ENCODE measurements at regions not wholly inside any gene's neighbourhood (a gene's known extent, or its start where the extent isn't known, plus 50 kb on each side); places are given as distances from the start of the nearest gene placed in this dataset.

DNA sequence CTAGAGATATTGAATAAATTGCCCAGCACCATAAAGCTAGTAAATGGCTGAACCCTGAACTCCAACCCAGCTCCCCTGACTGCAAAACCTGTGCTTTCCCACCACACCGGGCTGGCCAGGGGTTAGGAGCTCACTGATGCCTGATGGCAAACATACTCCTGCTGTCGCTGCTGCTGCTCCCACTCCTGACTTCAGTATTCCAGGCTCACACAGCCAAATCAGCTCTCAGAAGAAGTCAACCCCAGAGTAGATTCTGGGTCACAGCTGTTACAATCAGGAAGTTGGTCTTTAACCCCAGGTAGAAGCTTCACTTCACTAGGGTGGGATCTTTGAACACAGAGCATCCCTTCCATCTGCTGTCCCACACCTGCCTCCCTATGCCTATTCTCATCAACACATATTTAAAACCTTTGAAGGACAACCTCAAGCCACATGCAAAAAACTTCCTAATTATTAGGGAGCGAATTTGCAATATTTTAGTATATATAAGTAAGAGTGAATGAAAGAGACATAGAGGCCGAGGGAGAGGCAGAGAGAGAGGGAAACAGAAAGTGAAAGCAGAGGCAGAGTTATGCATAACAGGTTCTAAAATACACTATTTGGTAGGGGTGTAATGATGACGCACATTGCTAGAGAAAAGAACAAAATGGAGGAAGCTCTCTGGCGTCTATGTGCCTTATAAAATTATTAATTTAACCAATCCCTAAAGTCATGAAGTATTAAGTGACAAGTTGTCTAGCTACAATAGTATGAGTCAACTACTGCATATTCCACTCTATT is 99.4 kb upstream of the SERP2 start:
- DNase-seq (ENCODE audit: low spot score) = peak; percentile 37

DNA sequence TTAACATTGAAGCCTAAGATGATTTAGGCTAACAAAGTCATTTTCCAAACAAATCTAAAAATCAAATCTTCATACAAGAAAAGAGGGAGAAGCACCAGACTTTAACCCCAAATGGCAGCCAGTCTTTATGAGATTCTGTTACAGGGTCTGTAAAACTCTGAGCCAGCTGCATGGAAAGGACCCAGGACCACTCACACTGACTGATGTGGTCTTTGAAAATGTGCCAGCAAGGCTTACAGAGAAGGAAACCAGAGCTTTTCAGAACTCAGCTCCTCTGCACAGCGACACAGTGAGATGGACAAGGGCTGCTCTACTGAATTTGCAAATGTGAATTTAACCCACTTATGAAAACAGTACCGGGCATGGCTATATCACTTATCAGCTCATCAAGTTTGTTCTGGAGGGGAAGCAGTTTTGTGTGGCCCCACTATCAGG is 98.8 kb upstream of the SERP2 start:
- peak; percentile 13 for DNase-seq (ENCODE audit: low spot score)

DNA sequence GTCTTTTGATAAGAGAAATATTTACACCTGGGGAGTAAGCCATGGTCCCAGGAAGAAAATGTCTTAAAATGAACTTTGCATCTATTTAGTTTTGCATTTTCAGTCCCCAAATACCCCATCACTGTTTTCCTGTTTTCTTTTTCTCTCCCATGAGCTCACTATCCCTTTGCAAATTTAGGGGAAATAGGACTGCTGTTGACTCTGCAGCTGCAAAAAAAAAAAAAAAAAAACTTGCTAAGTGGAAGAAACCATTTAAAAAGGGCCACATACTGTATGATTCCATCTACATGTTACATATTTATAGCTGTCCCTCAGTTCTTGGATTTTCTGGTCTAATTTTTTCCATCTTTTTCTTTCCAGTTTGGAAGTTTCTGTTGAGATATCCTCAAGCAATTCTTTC is 98.2 kb upstream of the SERP2 start:
- DNase-seq (ENCODE audit: low spot score) = no peak

DNA sequence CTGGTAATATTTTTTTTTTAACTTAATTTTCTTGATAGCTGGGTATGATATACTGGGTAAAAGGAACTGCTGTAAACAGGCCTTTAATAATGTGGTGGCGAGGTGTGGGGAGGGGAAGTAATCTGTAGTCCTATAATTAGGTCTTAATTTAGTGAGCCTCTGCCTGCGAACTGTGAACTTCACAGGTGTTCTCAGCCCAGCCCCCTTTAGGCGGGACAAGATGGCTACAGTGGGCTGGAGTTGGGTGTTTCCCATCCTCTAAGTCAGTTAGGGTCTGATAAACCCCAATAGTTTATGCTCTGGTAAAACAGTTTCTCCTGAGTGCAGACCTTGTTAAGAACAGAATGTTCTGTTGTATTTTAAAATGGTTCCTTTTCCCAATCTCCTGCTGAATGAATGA is 97.6 kb upstream of the SERP2 start:
- DNase-seq (ENCODE audit: low spot score) = no peak

DNA sequence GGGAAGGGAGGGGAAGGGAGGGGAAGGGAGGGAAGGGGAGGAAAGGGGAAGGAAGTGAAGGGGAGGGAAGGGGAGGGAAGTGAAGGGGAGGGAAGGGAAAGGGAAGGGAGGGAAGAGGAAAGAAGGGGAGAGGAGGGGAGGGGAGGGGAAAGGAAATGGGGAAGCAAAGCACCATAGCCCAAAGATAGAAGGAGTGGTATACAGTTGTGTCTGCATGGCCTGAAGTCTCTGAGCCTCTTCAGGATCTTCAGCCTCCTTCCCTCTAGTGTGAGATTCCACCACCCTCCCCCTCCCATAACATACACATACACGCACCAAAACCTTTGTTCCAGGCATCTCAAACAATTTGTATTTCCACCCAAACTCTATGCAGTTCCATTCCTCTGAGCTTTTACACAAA is 96.2 kb upstream of the SERP2 start:
- DNase-seq (ENCODE audit: low spot score) = no peak

DNA sequence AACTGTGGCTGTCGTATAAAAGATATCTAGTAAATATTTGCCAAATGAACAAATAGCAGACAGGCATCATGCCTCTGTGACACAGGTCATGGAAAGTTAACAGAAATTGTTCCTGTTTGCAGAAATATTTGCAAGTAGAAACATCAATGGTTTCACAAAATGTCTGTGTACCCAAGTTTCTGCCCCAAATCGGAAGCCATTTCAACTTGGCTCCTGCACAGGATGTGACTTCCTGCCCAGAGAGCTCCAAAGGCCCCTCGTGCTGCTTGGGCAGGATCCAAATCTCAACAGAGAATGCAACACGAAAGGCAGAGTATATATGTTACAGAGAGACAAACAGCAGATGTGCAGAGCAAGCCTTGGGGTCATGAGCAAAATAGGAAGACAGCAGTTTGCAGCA is 95.5 kb upstream of the SERP2 start:
- no peak for DNase-seq (ENCODE audit: low spot score)

DNA sequence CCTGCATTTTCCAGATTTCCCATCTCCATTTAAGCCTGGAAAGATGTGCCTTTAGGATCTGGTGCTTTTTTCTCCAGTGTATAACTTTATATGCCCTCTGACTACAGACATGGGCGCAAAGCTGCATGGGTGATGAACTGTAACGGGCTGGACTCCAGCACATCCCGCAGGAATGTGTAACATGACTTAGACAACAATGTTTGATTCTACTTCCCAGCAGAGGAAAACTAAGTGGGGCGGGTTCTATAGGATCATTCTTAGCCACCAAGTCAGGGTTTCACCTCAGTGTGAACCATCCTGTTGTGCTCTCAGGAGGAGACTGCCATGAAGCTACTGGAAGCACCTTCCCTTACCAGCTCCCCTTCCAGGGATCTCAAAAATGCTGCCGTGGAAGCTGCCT is 93.2 kb upstream of the SERP2 start:
- DNase-seq (ENCODE audit: low spot score) = no peak

DNA sequence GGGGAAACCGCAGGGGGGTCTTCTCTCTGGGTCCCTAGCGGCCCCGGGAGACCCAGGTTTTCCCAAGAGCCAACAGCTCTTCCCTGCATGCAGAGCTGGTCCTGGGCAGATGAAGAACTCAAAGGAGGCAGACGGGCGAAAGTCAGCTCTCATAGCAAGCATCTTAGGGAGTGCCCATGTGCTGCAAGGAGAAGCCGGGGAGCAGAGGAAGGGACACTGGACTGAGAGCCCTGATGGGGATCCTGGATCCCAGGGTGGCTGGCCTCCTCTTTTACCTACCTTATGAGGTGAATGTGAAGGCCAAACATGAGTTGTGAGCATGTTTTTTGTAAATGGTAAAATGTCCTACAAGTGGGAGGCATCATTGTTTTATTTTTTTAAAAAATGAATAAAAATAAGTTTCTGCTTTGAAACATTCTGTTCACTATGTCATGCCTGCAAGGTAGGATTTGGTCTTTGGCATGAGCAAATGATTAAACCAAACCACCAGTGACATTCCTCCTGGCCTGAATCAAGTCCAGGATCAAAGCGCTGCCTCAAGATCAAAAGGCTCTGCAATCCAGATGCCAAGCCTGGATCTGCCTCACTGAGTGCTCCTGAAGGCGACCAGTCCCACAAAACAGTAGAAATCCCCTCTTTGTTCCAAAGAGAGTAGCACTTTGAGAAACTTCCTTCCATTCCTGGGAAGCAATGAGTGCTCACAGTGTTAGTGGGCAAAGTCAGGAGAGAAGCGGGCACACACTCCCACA is 92.2 kb upstream of the SERP2 start:
- no peak for DNase-seq (ENCODE audit: low spot score)

DNA sequence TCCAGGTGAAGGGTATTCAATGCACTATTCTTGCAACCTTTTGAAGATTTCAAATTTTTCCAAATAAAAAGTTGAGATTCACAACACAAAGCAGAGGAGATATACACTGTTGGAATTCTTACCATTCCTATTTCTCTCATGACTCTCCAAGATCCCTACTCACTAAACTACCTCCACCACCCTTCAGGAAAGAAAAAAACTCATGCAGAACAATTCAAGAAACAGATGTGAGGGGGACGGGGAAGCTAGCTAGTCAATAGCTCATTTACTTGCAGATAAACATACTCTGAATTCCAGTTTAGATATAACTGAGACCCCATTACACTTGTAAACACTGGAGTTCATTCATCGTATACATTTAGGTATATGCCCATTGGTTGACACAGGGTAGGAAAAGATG is 90.0 kb upstream of the SERP2 start:
- DNase-seq (ENCODE audit: low spot score) = peak; percentile 15

DNA sequence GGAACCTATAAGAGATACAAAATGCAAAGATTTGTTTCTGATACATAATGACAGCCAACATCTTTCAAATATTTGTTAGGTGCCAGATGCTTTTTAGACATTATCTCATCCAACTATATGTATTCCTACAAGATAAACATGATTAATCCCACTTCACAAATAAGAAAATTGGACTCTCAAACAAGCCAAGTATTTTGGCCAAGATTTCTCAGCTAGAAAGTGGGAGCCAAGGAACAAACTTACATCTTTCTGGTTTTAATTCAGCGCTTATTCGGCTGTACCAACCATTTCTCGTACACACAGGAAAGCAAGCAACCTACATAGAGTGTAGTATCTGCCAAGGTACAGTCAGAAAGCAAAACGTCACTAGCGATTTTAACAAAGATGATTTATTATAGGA is 85.7 kb upstream of the SERP2 start:
- DNase-seq (ENCODE audit: low spot score) = no peak

DNA sequence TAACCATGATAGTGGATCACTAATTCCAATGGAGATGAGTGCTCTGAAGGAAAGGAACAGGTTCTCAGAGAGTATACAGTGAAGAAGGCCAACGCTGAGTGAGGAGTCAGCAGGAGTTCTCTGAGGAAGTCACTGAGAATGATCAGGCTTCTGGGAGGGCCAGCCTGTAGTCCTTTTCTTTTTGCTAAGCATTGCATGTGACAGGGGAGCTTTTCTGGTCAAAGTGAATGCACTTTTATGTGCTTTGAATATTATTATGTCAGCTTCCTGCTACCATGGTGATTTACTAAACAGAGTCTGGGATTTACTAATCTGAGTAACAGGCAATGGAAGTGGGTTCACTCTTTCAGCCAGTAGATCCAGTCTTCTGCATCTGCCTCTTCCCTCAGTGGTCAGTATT is 81.1 kb upstream of the SERP2 start:
- peak; percentile 29 for DNase-seq (ENCODE audit: low spot score)

DNA sequence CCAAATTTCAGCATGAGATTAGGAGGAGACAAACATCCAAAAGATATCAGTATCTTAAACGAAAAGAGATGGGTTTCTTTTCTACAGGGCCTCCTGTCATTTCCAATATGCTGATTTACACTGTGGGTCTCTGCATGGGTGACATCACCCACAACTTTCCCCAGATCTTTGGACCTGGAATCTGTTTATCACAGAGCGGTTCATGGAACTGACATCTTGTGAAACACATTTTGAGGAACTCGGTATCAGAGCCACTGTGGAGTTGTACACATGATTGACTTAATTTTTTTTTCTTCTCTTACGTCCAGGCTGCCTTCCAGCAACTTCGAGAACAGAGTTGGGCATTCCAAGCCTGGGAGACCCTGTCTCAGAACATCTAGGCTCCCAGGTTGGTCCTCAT is 80.2 kb upstream of the SERP2 start:
- DNase-seq (ENCODE audit: low spot score) = no peak

DNA sequence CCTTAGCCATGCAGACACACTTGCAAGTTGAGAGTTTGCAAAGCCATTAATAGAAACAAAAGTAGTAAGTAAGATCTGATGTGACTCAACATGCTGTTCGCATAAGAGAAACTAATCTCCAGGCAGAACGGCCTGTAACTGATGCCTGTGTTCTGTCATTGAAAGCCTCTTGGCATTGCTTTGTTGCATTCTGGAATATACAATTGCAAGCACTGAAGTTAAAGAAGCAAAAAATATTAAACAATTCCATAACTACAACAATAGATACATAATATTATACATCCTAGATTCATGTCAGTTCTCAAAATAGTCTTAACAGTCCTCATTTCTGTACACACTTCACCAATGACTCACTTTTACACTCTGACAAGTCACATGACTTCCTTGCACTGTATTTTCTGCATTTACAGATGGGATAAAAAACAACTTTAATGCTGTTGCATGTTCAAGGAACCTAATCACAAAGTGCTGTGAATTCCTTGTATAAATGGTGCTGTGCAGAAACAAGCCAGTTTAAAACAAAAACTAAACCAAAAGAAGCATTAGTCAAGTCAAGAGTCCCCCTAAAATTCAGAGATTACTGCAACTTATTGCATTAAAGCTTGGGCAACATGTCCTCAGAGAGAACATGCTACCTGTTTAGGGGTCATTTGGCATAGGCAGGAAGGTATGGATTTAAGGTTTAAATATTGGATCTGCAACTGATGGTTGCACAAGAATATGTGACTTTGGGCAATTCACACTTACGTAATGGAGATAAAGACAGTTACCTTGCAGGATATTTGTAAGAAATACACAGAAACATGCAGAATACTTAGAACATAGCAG is 79.5 kb upstream of the SERP2 start:
- peak; percentile 32 for DNase-seq (ENCODE audit: low spot score)

DNA sequence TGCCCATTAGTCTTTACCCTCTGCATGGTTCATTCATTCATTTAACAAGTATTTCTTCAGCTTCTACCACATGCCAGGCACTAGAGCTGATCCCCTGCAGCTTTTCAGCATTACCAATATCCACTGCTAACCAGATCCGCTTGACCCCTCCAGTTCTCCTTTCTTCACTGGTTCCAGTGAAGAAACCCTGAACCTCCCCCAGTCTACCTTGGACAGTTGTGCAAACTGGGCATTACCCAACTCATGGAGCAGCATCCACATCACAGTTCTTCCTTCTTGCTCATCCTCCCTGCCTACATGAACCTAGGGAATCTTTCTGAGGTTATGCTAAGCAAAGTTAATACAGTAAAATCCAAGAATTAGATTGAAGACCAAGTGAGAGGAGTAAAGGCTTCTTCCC is 78.7 kb upstream of the SERP2 start:
- no peak for DNase-seq (ENCODE audit: low spot score)

DNA sequence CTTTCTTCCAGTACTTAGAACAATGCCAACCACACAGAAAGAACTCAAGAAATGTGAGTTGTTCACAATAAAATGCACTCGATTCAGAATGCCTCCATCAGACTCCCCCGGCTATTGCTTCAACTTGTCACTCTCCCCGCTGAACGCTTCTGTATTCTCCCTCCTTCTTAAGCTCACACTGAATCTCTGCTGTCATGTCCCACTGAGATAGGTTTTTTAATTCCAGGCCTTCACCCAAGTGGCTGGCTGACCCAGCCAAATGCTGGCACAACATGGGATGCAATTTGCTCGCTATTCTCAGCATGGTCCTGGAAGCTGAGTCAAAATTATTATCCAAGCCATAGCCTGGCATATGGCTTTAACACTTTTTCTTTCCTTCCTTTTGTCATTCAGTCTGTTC is 76.8 kb upstream of the SERP2 start:
- DNase-seq (ENCODE audit: low spot score) = peak; percentile 27

DNA sequence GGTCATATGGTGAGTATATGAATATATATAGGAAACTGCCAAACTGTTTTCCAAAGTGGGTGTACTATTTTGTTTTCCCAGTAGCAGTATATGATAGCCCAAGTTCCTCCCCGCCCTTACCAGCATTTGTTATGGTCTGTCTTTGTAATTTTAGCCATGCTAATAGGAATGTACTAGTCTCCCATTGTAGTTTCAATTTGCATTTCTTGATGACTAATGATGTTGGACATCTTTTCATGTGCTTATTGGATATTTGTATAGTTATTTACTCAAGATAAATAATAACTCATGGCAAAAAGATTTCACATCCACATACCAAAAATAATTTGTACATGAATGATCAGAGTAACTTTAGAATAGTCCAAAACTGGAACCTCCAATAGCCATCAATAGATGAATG is 75.3 kb upstream of the SERP2 start:
- no peak for DNase-seq (ENCODE audit: low spot score)

DNA sequence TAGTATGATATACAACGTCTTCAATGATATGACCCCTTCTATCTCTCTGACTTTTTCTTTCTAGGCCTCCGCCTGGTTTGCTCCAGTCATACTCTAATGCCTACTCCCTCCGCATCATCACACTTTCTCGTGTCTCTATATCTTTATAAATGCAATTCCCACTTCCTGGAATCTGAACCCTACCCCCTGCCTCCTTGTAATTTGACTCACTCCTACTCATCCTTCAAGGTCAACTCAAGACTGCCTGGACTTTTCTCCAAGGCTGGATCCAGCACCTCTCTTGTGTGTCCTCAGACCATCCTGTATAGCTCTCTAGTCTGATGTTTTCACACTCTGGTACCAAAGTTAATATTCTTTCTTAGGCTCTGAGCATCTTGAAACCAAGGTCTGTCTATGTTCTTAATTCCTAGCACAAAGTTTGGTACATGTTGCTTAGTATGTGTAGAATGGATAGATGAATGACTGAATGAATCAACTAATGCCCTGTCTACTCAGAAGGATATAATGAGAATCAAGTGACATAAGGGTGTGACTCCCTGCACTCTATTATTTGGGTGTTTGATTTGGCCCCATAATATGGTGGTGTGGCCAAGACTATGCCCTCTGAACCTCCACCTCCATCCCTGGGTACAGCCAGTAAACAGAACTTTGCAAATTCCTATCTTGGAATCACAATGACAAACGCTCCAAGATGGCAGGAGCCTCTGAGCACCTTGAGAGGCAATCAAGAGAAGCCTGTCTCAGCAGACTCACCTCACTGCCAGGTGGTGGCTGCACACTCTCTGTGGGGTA is 74.3 kb upstream of the SERP2 start:
- no peak for DNase-seq (ENCODE audit: low spot score)

DNA sequence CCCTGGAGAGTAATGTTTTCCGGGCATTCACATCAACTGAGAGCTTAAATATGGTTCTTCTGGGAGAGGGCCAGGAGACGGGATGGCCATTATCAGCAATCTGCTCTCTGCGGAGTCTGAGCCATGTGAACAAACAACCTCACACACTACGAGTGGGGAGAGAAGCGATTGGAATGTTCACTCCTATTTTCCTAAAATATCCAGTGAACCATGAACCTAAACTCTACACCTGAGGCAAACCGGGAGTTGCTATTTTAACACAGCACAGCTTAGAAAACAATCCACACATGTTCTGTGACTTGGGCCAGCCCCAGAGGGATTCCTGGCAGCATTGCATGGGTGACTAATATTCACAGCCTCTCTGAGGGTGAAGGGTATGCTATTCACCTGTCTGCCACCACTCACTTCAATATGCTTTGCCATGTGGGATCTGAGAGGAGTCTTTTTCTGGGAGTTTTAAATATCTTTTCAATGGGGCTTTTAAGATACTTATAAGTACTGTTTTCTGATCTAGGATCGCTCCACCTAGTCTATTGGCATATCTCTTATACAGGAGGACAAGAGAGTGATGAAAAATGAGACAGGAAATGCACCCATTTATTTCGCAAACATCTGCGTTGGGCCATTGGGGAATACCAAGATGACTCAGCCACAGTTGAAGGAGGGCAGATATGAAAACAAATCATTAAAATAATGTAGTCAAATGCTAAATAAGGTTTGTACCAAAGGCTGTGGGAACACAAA is 72.6 kb upstream of the SERP2 start:
- peak; percentile 17 for DNase-seq (ENCODE audit: low spot score)

DNA sequence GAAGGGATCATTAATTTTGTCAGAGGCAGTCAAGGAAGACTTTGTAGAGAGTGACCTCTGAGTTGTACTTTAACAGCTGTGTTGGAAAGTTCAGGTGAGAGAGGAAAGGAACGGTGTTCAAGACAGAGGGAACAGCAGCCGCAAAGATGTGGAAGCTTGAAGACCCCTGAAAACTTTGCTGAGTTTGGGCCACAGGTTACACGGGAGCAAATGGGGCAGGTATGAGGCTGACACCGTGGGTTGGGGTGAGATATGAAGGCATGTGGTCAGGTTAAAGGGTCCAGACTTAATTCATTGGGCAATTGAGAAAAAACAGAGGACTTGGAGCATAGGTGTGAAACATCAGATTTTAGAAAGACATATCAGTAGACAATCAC is 72.0 kb upstream of the SERP2 start:
- no peak for DNase-seq (ENCODE audit: low spot score)

DNA sequence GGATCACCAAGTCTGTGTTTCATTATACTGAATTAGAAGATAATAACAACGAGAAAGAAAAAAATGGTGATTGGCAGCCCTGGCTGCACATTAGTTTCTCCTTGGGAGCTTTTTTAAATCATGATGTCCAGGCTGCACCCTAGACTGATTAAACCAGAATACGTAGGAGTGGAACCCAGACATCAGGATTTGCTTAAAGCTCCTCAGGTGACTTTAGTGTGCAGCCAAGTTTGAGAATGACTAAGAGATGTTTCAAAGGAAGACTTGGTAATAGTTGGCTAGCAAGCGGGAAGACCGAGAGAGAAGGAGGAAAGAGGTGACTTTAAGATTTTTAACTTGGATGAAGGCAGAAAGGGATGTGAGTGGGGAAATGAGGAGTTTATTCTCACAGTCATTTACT is 71.4 kb upstream of the SERP2 start:
- no peak for DNase-seq (ENCODE audit: low spot score)

DNA sequence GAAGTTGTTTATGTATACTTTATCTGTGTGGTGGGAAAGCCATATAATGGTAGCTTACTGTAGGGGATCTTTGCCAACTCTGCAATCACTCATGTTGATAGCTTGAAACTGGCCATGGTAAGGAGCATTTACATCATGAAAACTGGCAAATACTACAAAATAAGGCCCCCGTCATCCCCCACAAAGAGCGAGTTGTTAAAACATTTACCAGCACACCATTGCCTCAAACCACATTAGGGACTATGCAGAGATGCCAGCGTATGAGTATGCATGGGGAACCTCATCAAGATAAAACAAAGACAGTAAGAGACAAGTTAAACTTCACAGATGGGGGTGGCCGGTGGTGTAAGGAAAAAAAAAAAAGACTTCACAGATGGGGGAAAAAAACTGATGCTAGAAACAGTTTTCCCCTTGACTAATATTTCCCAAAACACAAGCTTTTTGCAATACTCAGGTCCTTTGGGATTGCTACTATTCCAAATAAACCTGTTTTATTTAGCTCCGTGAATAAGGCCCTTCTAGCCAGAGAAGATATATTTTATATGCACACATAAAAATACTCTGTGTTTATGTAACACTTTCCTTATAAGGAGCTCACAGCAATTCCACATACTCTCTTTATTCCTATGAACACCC is 70.6 kb upstream of the SERP2 start:
- no peak for DNase-seq (ENCODE audit: low spot score)
